ENCODE measurements at regions not wholly inside any gene's neighbourhood (a gene's known extent, or its start where the extent isn't known, plus 50 kb on each side); places are given as distances from the start of the nearest gene placed in this dataset.

DNA sequence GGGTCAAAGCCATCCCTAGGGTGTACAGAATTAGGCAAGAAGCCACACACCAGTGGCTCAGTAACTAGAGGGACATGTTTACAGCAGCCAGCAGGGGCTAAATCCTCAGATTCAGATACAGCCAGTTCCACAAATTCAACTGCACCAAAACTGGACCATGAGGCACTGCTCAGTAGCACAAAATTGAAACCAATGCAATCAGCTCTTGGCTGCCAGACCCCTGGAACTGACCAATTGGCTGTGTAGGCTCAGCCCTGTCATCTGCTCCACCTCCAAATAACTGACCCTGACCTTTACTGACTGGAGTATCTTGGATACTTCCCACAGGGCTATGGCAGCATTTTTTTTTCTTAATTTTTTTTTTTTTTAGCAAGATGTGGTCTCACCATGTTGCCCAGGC lies 226.5 kb downstream of the FOXO1 start:
- DNase-seq: no peak

DNA sequence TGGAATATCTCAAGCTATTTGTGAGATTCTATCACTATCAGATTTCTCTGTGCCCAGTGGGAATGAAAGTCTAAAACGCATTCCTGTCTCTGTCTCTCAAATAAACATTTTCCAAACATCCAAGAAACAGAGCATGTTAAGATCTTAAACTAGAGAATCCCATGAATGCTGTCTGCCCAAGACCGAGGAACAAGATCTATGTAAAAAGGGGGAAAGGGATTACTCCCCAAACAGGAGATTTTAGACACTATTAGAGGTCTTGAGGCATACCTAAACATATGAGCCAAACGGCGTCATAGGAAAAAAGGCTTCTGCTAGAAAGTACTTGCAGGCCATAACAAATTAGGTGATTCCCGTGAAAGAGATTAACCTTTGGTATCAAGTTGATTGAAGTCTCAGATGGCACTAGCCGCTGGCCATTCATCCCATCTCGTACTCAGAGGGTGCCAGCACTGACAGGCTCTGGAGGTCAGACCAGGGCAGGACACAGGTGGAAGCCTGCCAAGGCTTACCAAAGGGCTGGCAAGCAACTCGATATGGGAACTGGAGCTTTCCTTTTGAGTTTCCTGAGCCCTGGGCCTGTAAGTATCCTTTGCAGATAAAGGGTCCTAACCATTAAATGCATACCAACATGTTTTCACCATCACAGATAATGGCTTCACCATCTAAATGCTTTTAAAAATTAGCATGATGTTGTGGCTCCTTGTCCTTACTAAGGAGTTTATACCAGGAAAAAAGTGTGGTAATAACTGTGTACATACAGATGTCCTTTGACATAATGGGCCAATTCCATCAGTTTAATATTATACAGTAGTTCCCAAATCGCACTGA lies 225.2 kb downstream of the FOXO1 start:
- DNase-seq: no peak

DNA sequence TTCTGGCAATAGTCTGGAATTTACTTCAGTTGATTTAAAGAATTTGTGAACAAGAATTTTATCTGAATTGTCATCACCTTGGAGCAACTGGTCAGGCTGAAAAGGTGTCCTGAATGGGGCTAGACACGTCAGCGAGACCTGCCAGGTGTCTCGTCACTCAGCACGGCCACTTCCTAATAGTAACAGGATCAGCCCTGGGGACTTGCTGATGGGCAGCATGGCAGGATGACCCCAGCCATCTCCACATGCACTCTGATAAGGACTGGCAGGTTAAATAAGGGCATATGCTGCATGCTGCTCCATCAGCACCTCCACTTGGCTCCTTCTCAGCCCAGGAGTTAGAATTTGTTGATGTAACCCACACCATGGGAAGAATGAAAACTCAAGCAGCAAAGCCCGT lies 224.2 kb downstream of the FOXO1 start:
- DNase-seq: no peak

DNA sequence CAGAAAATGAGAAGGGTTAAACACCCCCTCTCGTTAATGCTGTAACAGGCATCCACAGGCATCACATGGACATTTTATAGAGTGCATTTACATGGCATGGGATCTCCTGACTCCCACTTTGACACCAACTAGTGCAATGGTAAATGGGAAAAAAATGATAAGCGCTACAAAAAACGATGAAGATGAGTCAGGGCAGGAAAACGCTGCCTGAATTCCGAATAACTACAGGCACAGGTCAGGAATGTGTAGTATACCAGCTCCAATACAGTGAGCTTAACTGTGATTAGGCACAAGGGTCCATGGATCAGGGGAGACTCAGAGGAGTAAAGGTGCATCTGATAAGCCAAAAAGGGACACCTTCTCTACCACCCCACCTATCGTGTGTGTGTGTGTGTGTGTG lies 223.6 kb downstream of the FOXO1 start:
- no peak for DNase-seq

DNA sequence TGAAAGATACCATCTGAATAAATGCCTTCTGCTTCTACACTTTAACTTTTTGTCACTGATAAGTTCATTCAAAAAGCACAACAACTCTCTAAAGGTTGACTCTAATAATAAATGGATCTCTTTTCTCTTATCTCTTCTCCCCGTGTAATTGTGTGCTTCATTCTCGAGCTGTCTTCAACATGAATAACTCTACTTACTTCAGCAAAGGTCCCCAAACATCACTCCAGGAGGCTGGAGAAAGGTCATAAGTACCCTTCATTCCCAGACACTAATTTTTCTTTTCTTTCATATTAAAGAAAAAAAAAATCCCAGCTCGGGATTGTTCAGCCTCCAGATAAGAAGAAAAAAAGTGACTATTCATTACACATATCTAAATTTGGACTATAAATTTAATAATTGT lies 222.2 kb downstream of the FOXO1 start:
- no peak for DNase-seq

DNA sequence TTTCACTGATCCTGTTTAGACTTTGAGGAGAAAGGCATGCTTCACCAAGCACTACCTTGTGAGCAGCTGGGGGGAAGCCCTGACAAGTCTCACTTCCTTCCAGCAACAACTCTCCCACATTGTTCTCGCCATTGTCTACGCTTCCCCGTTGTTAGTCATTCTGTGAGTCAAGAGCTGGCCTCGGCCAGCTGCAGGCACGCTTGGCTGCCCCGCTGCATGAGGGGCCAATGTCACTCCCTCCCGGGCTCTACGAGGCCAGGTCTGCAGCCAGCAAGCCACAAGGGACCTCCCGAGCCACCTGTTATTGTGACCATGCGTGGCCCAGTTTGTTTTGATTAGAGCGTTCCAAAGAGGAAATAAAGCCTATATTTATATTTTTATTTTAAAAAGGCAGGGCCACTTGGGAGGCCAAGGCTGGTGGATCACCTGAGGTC lies 220.9 kb downstream of the FOXO1 start:
- DNase-seq: no peak

DNA sequence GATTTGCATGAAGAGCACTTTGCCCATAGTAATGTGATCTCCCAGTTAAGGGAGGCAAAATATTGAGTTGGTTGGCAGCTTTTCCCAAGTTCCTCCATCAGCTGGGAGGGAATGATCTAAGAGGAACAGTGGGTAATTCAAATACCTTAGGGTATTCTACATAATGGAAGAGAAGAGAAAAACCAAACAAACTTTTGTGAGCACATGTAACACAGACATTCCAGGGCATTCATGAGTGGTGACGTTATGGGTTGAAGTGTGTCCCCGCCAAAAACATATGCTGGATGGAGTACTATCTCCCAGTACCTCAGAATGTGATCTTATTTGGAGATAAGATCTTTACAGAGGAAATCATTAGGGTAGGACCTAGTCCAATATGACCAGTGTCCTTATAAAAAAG lies 220.1 kb downstream of the FOXO1 start:
- DNase-seq: peak; percentile 21

DNA sequence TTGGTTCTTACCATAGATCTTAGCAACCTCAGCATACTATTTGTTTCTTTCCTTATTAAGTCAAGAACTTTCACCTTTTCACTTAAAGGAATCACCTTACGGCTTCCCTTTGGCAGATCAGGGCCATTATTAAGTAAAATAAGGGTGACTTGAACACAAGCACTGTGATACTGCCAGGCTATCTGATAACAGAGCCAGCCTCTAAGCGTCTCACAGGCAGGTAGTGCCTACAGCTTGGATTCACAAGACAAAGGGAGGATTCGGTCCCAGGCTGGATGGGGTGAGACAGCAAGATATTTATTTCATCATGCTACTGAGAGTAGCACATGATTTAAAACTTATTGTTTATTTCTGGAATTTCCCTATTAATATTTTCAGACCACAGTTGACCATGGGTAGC lies 218.6 kb downstream of the FOXO1 start:
- DNase-seq: no peak

DNA sequence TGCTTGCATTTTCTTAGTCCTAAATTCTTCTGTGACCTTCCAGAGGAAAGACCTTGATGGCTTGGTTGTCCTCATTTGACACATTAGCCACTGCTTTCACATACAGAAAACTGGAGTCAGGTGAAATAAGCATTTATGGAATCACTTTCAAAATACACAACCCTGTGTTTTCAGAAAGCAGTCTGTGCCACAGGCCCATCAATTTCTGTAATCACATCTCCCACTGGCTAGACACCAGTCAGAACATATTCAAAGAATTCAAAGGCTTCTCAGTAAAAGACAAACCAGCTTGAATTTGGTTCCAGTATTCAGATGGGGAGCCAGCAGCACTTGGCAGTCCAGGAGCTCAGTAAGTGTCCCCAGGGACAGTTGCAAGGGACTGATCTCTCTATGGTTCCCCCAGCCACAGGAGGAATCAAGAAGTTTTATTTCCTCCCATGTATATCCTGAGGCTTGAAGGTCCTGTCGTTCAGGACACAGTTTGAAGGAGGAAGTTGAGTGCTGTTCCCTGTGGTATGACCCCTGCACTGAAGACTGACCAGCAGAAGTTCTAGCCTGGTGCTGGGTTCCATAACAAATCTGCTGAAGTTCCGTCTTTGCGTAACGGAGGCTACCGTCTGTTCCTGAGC lies 214.3 kb downstream of the FOXO1 start:
- no peak for DNase-seq

DNA sequence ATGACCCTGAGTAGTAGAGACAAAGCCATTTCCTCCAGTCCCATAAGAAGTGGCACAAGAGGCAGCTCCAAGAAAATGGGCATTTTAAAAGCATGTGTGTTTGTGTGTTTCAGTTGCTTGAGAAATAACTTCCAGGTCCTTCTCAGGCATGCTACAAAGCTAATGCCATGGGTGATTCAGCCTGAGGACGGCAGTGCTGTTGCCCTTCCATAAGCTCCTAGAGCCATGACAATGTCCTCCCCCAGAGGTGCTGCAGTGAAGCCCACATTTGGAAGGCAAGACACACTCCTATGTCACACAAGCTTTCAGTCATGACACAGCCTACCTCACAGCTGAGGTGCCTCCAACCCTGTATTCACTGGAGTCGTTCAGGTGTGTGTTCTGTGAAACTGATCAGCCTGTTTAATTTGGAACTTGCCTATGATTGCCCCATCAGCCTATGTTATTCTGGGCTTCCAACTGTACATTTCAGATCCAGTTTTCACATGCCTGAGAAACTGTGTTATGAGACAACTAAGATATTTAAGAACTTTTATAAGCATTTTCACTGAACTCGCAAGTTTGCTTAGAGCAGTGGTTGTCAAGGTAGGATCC lies 213.6 kb downstream of the FOXO1 start:
- DNase-seq: no peak

DNA sequence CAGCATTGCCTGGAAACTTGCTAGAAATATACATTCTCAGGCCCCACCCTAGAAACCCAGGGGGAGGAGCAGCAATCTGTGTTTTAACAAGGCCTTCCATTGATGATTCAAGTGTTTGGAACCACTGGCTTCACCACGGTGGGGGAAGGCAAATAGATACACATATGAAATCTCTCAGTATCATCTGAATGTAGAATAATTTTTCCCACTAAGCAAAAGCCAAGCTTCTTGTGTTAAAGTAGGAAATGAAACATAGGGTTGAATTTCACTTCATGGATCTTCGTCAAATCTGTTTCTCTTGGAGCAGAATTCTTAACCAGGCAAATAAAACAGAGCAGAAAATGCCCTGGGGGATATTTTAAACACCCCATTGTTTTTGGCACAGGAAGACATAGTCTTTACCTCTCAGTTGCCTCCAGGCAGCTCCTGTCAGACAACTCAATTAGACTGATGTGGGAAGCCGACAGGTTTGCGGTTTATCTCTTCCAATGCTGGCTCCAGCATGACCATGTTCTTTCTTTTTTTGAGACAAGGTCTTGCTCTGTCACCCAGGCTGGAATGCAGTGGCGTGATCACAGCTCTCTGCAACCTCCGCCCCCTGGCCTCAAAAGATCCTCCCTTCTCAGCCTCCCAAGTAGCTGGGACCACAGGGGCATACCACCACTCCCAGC lies 213.0 kb downstream of the FOXO1 start:
- DNase-seq: no peak

DNA sequence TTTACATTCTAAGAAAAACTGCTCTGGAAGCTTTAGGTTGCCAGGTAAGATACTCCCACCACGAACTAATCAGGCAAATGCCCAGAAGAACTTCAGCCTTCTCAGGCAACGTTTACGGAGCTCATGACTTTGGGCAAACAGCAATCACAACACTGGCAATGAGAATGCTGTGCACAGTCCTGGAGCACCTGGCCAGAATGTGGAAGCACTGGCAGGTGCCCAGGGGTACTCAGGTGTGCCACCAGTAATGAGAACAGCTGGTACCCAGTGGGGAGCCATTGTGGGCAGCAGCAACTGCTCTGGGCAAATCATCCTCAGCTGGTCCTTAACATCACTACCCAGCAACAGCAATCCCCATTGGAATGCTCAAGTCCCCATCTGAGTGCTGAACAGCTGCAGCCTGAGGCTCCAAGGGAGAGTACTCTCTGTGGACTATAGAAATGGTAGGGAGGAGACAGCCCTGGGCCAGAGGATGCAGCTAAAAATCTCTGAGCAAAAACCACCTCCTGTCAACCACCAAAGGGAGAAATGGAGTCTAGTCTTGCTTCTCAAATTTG lies 210.0 kb downstream of the FOXO1 start:
- DNase-seq: peak; percentile 58

DNA sequence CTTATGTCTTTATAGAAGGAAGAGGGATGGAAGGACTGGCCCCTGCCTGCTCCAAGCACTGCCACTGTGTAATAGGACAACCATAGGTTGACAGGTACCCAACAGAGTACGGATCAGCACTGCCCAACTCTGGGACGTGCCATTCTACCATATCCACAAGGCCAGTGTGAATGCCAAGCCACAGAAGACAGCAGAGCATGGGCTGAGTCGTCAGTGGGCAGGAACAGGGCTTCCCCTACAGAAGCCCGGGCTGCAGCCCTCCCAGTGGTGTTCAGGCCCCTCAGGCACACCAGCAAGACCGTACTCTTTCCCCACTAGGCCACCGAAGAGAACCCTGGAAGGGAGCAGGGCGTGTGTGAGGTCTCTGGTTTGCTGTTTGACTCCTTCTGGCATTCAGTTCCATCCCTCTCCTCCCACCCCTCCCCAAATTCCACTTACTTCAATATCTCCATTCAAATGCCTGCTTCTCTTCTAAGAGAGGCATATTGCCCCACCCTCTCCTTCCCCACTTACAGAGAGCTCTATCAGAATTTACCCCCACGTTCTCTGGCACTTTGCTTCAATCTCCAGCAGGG lies 209.4 kb downstream of the FOXO1 start:
- no peak for DNase-seq

DNA sequence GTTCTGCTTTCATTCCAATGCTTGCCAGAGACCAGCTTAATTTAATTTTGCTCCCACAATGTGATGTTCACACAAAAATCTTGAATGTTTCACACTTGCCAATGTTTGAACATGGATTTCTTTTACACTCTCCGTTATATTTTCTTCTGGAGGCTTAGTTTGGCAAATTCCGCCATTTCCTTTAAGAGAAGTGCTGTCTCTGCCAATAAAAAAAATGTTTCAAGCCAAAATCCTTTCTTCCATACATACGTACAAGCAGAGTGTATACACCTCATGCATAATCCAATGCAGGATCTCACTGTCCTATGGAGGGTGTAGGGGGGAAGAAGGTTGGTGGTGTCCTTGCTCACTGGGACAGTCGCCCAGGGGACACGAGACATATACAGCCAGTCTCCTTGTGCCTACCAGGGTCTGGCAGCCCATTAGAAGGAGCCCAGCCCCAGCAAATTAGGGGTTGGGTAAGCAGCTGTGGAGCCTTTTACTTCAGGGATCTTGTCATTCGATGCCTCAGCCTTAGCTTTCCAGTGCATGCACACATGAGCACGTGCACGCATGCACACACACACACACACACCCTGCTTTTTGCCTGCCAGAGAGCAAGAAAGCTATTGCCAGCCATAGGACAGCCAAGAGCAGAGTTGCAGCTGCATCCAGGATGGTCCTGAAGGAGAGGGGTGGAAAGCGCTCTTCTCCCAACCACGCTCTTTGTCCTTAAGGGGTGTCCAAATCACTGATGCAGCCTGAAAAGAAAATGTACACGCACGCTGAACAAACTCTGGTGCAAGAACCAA lies 208.3 kb downstream of the FOXO1 start:
- DNase-seq: no peak

DNA sequence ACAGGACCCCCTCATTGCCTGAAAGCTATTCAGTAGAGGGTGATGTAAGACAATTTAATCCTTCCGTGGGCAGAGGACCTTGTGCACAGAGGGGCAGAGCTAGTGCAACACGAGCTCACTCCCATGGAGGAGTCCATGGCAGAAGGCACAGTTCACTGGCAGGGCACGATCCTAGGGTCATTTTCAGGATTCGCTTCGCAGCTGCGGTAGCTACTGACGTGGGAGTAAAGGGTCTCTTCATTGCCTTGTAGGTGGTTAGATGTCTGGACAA lies 207.8 kb downstream of the FOXO1 start:
- no peak for DNase-seq

DNA sequence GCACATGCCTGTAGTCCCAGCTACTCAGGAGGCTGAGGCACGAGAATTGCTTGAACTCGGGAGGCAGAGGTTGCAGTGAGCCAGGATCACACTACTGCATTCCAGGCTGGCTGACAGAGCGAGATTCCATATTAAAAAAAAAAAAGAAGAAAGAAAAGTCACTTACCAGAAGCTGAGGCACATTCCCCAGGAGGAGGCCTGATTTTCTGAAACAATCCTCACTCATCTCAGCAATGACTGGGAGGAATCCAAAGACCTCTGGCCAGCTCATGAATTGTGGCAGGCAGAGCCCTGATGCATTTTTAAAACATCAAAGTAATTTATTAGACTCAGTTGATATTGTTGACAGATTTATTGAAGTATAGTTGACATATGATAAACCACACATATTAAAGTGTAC lies 206.3 kb downstream of the FOXO1 start:
- DNase-seq: no peak

DNA sequence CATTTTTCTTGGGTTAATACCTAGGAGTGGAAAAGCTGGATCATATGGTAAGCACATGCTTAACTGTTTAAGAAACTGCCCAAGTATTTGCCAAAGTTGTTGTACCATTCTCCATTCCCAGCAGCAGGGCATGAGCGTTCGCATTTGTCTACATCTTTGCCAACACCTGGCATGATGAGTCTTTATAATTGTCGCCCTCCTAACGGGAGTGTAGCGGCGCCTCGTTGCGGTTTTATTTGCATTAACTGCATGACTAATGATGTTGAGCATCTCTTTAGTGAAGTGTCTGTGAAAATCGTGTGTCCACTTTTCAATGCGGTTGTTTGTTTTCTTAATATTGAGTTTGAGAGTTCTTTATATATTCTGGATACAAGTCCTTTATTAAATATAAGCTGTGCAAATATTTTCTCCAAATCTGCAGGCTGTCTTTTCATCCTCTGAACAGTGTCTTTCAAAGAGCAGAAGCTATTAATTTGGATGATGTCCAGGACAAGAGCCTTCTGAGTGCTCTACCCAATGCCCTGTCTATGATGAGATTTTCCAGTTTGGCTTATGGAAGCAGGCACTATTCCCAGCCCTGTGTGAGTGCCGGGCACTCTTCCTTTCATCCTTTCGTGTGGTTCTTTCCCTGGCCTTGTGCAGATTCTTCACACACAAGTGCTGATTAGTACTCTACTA lies 202.0 kb downstream of the FOXO1 start:
- no peak for DNase-seq

DNA sequence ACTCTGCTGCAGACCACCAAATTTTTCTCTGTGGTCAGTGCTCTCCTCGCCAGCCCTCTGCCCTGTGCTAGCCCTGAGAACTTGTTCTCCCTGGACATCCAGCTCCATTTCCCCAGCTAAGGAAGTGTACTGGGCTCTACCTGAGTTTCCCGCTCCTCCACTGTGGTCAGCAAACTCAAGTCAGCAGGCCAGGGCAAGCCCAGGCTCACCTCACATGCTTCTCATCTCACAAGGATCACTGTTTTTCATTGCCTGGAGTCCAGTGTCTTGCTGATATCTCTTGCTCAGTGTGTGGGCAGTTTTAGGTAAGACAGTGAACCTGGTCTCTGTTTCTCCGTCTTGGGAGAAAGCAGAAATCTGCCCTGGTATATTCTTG lies 201.4 kb downstream of the FOXO1 start:
- DNase-seq: no peak

DNA sequence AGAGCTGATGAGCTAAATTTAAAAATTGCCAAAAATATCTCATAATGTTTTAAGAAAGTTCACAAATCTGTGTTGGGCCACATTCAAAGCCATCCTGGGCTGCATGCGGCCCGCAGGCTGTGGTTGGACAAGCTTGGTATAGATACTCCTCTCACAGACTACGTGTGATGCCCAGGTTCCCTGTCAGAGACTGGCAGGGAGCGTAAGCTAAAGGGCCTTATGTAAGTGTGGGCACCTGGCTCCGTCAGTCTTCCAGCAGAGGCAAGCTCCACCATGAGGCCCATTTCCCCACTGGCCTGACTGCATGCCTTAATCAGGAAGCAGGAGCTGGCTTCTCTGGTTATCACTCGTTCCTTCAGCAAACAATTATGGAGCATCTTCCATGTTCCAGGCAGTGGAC lies 200.2 kb downstream of the FOXO1 start:
- no peak for DNase-seq

DNA sequence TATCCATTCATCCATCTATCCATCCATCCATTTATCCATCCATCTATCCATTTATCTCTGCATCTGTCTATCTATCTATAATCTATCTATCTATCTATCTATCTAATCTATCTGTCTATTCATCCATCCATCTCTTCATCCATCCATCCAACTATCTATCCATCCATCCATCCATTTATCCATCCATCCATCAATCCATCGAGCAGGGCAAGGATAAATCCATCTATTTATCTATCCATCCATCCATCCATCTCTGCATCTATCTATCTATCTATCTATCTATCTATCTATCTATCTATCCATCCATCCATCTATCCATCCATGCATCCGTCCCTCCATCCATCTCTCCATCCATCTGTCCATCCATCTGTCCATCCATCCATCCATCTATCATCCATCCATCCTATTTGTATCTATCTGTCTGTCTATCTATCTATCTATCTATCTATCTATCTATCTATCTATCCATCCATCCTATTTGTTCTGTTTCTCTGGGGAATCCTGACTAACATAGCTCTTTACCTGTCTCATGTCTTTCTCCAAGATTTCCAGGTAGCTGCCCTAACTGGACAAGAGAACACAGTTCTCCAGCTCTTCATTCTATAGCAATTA lies 198.1 kb downstream of the FOXO1 start:
- DNase-seq: no peak

DNA sequence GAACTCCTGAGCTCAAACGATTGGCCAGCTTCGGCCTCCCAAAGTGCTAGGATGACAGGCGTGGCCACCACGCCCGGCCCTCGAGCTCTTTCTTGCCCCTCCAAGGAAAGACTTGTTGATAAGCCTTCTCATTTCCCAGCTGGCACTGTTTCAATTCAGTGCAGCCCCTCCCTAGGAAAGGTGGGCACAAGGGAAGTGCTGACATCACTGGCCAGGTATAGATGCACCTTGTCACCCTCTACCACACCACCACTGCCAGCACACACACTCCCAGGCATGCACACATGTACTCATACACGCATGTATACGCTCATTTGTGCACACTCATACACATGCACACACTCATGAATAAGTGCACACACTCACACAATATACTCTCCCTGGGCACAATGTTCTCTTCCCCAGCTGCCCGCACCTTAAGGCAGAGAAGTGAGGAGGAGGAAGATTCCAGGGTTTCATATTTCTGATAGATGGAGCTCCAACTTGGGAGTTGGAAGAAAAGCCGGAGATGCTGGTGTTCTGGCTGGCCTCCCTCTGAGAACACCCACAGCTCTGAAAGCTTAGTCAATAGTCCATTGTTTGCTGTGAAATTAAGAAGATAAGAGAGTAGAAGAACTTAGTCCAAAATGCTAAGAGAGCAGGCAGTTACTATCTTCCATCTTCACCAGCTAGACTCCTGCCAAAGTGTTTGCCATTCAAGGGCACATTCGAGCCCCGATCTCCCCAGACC lies 196.7 kb downstream of the FOXO1 start:
- no peak for DNase-seq
